OCI-LY1 (cell line): ENCODE measurements at regions not wholly inside any gene's neighbourhood (a gene's known extent, or its start where the extent isn't known, plus 50 kb on each side); places are given as distances from the start of the nearest gene placed in this dataset.

ENCODE experiments used
- EZH2 ChIP-seq: fragments of 200-600 bp; sonication (generic), shearing (Covaris generic); IDR thresholded peaks from 2 replicates; pipeline ENCODE4 v1.8.0; 2017; ENCODE audit warnings: borderline replicate concordance, mixed run types, mild to moderate bottlenecking, antibody characterized with exemption, low read length, moderate library complexity, mixed read lengths
- TF ChIP-seq, protein P1 (sequence below): fragments of 200-600 bp; sonication (generic), shearing (Covaris generic); IDR thresholded peaks from 2 replicates; pipeline ENCODE4 v1.5.1; 2017; ENCODE audit warnings: mild to moderate bottlenecking, antibody characterized with exemption, low read length, moderate library complexity, mixed read lengths

DNA sequence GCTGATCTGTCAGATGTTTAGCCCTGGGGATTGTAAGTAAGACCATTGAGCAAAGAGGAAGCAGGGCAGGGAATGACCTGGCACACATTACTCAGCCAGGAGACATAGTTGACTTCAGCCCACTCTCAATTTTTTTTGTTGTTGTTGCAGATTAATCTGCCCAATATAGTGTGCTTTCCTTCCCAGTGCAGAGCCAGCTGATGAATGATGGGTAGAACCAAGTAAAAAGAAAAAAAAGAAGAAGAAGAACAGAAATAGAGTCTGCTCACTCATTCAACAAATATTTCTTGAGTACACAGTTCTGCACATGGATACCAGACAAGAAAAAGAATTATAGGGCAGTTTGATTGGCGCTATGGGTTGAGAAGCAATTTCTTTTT is 292.7 kb downstream of the ETS1 start:
- TF ChIP-seq, protein P1, sequence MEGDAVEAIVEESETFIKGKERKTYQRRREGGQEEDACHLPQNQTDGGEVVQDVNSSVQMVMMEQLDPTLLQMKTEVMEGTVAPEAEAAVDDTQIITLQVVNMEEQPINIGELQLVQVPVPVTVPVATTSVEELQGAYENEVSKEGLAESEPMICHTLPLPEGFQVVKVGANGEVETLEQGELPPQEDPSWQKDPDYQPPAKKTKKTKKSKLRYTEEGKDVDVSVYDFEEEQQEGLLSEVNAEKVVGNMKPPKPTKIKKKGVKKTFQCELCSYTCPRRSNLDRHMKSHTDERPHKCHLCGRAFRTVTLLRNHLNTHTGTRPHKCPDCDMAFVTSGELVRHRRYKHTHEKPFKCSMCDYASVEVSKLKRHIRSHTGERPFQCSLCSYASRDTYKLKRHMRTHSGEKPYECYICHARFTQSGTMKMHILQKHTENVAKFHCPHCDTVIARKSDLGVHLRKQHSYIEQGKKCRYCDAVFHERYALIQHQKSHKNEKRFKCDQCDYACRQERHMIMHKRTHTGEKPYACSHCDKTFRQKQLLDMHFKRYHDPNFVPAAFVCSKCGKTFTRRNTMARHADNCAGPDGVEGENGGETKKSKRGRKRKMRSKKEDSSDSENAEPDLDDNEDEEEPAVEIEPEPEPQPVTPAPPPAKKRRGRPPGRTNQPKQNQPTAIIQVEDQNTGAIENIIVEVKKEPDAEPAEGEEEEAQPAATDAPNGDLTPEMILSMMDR: no peak
- TF ChIP-seq EZH2: no peak
